SK-N-SH treated with all-trans-retinoic acid at 6 μM for 48 hours (cell line): ENCODE measurements at regions not wholly inside any gene's neighbourhood (a gene's known extent, or its start where the extent isn't known, plus 50 kb on each side); places are given as distances from the start of the nearest gene placed in this dataset.

ENCODE experiments used
- BACH2 ChIP-seq: fragments of 250-450 bp; sonication (Bioruptor Pico); IDR thresholded peaks from 2 replicates; pipeline ENCODE4 v1.9.0; 2021; ENCODE audit warnings: mild to moderate bottlenecking, borderline replicate concordance
- CSRNP3 ChIP-seq: fragments of 250-450 bp; sonication (Bioruptor Pico); IDR thresholded peaks from 2 replicates; pipeline ENCODE4 v1.5.1; 2021; ENCODE audit warnings: mild to moderate bottlenecking, moderate library complexity
- ISL1 ChIP-seq: fragments of 250-450 bp; sonication (Bioruptor Pico); IDR thresholded peaks from 2 replicates; pipeline ENCODE4 v2.1.2; 2022; ENCODE audit warnings: mild to moderate bottlenecking, moderate library complexity
- OSR1 ChIP-seq: fragments of 250-450 bp; sonication (Bioruptor Pico); IDR thresholded peaks from 2 replicates; pipeline ENCODE4 v1.8.0; 2022; ENCODE audit warnings: moderate library complexity, mild to moderate bottlenecking, inconsistent platforms
- SNAI2 ChIP-seq: fragments of 250-450 bp; sonication (Bioruptor Pico); IDR thresholded peaks from 2 replicates; pipeline ENCODE4 v1.5.0; 2020; ENCODE audit warnings: mild to moderate bottlenecking, moderate library complexity
- ZFP3 ChIP-seq: fragments of 250-450 bp; sonication (Bioruptor Pico); IDR thresholded peaks from 2 replicates; pipeline ENCODE4 v1.5.0; 2020; ENCODE audit warnings: mild to moderate bottlenecking, moderate library complexity

DNA sequence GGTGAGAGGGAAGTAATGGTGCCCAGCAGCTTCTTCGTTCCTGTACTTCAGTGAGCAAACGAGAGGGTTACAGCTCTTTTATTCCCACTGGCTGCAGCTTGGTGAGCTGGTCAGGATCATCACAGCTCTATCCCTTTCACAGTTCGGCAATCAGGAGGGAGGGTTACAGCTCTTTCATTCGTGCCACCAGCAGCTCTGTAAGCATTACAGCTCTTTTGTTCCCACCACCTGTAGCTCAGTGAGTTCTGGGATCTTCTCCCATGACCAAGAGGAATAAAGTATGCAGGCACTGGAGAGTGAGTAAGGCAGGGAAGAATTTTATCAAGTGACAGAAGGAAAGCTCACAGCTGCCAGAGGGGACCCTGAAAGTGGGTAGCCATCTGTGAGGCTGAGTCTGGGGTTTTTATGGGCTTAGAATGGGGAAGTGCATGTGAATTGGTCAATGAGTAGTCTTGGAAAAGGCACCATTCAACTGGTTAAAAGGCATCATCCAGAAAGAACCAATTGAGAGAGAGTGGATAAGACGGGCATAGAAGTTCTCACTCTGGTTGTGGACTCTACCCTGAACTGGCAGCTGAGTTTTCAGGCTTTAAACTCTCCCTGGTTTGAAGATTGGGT lies 123.7 kb downstream of the COX18 start:
- TF ChIP-seq SNAI2 (CRISPR knock-in tag) (no peak), CSRNP3 (CRISPR knock-in tag) (no peak), BACH2 (CRISPR knock-in tag) (no peak), ISL1 (CRISPR knock-in tag) (no peak), ZFP3 (no peak), OSR1 (CRISPR knock-in tag) (no peak)
